HG02759 (cell line): ENCODE measurements at regions not wholly inside any gene's neighbourhood (a gene's known extent, or its start where the extent isn't known, plus 50 kb on each side); places are given as distances from the start of the nearest gene placed in this dataset.

ENCODE experiments used
- ATAC-seq: cut with Tn5 transposase; IDR thresholded peaks from one replicate; pipeline ENCODE4 v1.9.1; 2021; ENCODE audit warnings: mild to moderate bottlenecking, moderate library complexity; ENCODE audit not compliant: unreplicated experiment

- ATAC-seq: no peak
Measured at GRCh38 chr3:94961423-94962100, 898.7 kb downstream of the NSUN3 start.

DNA sequence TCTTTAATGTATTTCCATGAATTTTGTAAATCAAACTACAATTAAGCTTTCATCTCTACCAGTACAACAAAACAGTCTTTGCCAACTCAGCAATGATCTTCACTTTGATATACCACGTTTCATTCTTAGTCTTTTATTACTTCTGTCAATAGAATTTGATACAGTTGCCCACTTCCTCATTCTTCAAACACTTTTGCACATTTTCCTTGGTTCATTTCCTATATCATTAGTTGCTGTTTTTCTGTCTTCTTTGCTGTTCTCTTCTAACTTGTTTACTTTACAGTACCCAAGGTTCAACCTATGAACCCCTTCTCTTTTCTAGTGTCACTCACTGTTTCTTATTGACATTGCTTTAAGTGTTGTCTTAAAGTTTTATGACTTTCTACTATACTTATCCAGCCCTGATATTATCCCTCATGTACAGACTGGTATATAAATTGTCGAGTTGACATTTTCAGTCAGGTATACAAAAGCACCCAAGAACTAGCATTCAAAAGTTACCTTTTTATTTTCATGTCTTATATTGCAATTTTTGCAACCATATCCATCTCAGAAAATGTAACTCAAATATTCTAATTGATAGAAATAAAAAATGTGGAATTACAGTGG is 903.1 kb downstream of the NSUN3 start:
- ATAC-seq: no peak

DNA sequence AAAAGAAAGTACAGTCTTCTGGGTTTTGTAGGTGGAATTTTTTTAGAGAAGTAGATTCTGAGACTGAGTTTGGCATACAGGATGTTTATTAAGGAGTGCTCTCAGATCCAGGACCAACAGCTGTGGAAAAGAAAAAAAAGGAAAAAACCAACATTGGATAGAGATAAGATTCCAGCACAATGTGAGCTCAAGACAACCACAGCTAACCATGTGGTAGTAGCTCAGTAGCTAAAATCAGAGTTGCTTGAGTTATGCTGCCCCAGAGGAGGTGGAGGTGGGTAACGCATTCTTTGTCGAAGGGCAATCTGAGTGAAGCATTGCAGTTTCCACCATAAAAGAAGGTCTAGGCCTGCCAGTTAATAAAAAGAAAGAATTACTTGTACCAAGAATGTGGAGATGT is 904.3 kb downstream of the NSUN3 start:
- ATAC-seq: no peak

DNA sequence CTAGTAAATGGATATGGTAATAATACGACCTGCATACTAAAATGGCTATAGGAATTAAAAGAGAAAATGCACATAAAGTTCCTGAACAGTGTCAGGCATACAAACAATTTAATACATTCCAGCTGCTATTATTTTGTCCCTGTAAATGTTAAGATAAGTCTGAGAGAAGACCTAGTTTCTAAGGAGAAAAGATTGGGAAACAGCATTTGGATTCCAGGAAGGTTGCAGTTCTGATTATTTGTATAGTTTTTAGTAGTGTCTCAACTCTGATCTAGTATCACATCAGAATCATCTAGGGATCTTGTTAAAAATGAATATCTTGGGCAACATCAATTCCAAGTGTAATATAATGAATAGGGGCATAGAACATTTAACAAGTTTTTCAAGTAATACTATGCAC is 905.7 kb downstream of the NSUN3 start:
- no peak for ATAC-seq

DNA sequence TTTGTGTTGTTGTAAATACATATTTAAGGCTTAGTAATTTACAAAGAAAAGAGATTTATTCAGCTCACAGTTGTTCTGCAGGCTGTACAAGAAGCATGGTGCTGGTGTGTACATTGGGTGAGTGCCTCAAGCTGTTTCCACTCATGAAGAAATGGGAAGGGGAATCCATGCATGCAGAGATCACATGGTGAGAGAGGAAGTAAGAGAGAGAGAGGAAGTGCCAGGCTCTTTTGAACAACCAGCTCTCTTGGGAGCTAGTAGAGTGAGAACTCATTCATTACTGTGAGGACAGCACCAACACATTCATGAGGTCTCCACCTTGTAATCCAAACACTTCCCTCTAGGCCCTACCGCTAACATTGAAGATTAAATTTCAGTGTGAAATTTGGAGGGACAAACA is 909.2 kb downstream of the NSUN3 start:
- no peak for ATAC-seq

DNA sequence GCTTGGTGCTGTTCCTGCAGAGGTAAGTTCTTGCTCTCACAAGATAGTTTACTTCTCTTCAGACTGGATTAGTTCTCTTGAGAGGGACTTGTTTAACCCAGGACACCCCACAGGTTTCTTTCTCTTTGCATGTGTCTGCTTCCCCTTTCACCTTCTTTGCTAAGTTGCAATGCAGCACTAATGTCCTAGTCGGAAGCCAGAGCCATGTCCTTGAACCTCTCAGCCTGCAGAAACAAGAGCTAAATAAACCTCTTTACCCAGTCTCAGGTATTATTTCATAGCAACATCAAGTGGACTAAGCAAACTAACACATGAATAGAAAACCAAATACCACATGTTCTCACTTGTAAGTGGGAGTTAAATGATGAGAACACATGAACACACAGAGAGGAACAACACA is 915.2 kb downstream of the NSUN3 start:
- ATAC-seq: no peak

DNA sequence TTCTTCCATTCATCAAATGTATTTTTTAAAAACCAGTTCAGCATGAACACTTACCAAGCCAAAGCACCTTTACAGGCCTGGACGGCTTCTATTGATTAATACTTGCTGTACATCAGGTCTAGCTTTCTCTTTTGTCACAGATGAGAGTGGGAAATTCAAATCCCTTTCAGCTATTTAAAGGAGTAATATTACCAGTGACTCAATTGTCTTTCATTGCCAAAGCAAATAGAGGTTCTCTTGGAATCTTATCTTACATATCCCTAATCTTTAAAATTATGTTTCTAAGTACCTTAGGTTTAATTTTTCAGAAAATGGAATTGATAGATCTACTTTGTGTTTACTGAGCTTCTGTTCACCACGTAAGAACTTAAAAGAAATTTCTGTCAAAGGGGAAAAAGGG is 922.9 kb downstream of the NSUN3 start:
- ATAC-seq: no peak

GRCh38 chr3:94990952-94991705 is 928.3 kb downstream of the NSUN3 start:
- ATAC-seq: no peak

DNA sequence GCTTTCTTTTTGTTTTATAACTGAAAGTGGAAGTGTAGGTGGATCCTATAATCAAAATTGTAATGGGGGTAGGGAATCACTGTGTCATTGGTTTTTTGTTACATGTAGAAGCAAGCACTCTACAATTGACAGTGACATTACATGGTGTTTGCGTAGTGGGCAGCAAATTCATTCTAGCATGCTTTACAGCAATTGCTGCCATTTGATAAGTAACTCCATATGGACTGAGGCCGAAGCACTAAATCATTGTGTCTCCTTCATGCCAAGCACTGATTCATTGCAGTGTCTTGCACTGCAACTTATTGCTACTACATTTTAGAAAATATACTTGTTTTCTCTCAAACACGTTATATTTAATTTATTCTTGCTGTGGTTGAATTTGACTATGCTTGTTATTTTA is 933.9 kb downstream of the NSUN3 start:
- ATAC-seq: no peak

- ATAC-seq: no peak
Measured at GRCh38 chr3:95002438-95003046, 939.7 kb downstream of the NSUN3 start.

DNA sequence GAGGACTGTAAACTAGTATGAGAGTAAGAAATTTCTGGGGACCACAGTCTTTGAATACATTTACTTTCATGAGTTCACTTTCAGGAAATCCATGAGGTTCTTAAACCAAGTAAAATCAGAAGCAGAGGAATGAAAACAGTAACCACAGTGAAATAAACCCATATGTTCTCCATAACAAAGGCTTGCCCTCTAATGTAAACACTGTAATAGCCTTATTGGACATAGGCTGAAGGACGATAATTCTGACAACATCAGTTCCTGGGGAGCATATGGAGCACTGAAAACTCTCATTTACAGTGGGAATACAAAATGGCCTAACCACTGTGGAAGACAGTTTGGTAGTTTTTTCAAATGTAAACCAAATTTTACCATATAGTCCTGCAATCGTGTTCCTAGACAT is 965.8 kb downstream of the NSUN3 start:
- no peak for ATAC-seq

DNA sequence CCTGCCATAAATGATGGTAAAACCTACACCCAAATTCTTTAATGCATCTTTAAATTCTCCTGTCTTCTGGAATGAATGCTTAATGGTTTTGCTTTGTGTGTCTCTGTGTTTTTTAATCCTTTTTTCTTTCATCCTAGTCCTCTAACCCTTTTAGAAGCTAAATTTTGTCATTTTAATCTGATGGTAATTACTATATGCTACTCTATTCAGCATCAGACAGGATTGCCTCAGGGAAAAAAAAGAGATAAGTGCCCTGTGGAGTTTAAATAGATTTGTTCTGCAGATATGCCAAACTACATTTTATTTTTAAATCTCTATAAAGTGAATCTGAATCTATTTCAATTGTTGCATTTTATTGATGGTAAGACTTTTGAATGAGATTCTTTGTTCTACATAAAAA is 966.8 kb downstream of the NSUN3 start:
- no peak for ATAC-seq

DNA sequence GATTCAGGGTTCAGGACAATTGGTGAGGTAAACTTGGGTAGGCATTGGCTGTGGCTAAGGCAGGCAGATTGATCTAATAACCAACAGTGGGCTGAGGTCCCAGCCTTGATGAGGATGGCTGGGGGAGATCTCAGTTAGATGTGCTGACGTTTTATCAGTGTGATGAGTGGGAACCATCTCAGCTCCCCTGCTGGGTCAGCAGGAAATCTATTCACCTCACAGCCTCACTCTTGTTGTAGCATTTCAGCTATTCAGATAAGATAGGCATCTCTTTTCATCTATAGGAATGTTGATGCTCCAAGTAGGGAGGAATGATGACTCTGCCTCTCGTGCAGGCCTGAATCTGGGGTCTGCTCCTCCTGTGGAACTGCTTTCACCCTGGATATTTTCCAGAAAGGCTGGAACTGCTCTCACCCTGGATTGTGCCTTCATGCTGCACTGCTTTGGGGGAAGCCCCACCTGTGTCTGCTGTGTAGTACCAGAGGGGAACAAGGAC is 973.7 kb downstream of the NSUN3 start:
- ATAC-seq: no peak

GRCh38 chr3:95037097-95037496 is 974.2 kb downstream of the NSUN3 start:
- no peak for ATAC-seq

DNA sequence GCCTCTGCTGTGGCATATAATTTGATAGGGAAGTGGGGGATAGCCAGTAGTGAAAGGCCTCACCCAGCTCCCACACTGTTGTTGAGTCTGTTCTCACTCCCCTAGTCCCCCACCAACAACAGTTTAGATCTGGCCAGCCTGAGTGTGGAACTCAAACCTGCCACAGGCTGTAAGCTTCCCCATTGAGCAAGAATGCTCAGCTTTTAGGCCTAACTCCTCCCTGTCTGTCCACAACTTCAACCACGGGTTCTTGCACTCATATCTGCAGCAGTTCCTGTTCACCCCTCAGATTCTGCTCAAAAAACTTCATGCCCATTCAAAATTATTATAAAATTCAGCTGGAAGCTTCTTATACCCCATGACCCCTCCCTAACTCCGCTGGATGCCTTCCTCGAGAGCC is 975.1 kb downstream of the NSUN3 start:
- ATAC-seq: no peak

DNA sequence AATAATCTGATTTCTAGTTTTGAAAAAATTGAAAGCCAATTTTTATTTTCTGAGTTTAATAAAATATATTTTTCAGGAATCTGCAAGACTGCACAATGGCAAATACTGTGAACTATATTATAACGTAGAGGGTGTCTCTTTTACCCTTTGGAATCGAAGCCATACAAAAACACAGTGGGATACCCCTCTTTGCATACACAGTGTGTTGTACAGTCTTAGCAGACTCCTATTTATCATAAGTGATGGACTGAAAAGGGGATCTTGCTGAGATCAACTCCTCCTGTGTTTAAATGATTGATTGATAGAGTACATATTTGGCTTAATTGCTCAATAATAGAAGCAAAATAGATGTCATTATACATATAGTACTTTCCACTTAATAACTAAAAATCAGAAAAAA is 981.2 kb downstream of the NSUN3 start:
- no peak for ATAC-seq

- ATAC-seq: no peak
Measured at GRCh38 chr3:95048564-95048963, 985.7 kb downstream of the NSUN3 start.

- no peak for ATAC-seq
Measured at GRCh38 chr3:95049841-95050240, 987.0 kb downstream of the NSUN3 start.

GRCh38 chr3:95055288-95055687 is 992.4 kb downstream of the NSUN3 start:
- ATAC-seq: no peak

GRCh38 chr3:95082191-95082590 is 1019.3 kb downstream of the NSUN3 start:
- ATAC-seq: no peak

- no peak for ATAC-seq
Measured at GRCh38 chr3:95084738-95085137, 1021.9 kb downstream of the NSUN3 start.

DNA sequence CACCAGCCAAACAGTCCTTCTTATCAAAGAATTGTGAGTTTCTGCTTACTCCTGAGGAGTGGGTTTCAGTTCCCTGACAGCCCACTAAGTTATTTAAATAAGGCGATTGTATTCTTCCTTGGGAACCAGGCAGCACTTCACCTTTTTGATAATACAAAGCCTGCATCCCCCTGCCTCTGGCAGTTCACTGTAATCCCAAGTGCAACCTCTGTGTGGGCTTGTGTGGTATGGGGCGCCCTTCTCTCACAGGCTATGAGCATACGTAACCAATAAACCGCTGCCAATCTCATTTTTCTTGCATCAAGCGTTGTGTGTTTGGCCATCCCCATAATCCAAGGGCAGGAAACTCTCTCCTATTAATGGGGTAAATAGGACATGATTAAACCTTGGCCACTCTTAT is 1025.6 kb downstream of the NSUN3 start:
- ATAC-seq: no peak
